AG09319 (cell line): ENCODE measurements at regions not wholly inside any gene's neighbourhood (a gene's known extent, or its start where the extent isn't known, plus 50 kb on each side); places are given as distances from the start of the nearest gene placed in this dataset.

ENCODE experiments used
- DNase-seq: peaks from one replicate; pipeline ENCODE4 v3.0.0-alpha.2; 2010; ENCODE audit warnings: low read depth; ENCODE audit errors: extremely low read depth
- CTCF ChIP-seq: IDR thresholded peaks from 2 replicates; pipeline ENCODE4 v1.5.1; 2011; ENCODE audit warnings: low read depth, mild to moderate bottlenecking, inconsistent platforms, low read length, moderate library complexity

- no peak for TF ChIP-seq CTCF
Observed at GRCh38 chr2:111678651-111679050, 205.3 kb downstream of the ANAPC1 start.

GRCh38 chr2:111679202-111679601, 204.8 kb downstream of the ANAPC1 start:
- TF ChIP-seq CTCF, result no peak
- DNase-seq, result no peak

More at GRCh38 chr2:111678651-111679050, 205.3 kb downstream of the ANAPC1 start:
- DNase-seq, result no peak

GRCh38 chr2:111684611-111685010, 199.4 kb downstream of the ANAPC1 start:
- no peak for TF ChIP-seq CTCF
- DNase-seq, result no peak

GRCh38 chr2:111685342-111685741, 198.7 kb downstream of the ANAPC1 start:
- TF ChIP-seq CTCF, result no peak
- no peak for DNase-seq

GRCh38 chr2:111686994-111687393, 197.0 kb downstream of the ANAPC1 start:
- no peak for DNase-seq
- TF ChIP-seq CTCF, result no peak

GRCh38 chr2:111687911-111688310, 196.1 kb downstream of the ANAPC1 start:
- DNase-seq, result no peak
- TF ChIP-seq CTCF, result no peak

- no peak for DNase-seq
- no peak for TF ChIP-seq CTCF
Observed at GRCh38 chr2:111688482-111688881, 195.5 kb downstream of the ANAPC1 start.
